ENCODE measurements at regions not wholly inside any gene's neighbourhood (a gene's known extent, or its start where the extent isn't known, plus 50 kb on each side); places are given as distances from the start of the nearest gene placed in this dataset.

DNA sequence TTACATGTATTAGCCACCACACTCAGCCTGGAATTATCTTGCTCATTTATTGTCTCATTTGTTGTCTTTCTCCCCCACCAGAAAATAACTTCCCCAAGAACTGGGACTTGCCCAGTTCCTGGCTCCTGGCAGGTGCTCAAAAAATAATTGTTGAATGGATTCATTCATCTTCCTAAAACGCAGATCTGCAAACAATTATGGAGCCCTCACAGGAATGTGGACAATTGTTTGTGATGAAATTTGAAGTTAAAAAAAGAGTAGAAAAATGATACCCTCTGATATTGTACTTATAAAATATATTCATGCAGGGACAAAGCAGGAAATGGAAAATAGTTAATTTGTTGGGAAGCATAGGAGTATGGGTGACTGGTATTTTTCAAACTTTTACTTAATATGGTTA, 60.7 kb upstream of the MAP1LC3B2 start:
- TF ChIP-seq, protein P1, sequence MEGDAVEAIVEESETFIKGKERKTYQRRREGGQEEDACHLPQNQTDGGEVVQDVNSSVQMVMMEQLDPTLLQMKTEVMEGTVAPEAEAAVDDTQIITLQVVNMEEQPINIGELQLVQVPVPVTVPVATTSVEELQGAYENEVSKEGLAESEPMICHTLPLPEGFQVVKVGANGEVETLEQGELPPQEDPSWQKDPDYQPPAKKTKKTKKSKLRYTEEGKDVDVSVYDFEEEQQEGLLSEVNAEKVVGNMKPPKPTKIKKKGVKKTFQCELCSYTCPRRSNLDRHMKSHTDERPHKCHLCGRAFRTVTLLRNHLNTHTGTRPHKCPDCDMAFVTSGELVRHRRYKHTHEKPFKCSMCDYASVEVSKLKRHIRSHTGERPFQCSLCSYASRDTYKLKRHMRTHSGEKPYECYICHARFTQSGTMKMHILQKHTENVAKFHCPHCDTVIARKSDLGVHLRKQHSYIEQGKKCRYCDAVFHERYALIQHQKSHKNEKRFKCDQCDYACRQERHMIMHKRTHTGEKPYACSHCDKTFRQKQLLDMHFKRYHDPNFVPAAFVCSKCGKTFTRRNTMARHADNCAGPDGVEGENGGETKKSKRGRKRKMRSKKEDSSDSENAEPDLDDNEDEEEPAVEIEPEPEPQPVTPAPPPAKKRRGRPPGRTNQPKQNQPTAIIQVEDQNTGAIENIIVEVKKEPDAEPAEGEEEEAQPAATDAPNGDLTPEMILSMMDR (IDR thresholded peaks at IDR 0.05) = no peak
- TF ChIP-seq POLR2A (IDR thresholded peaks at IDR 0.05) = no peak
- TF ChIP-seq POLR2AphosphoS5 (IDR thresholded peaks at IDR 0.05) = no peak
- no peak for TF ChIP-seq EP300 (IDR thresholded peaks at IDR 0.05; ENCODE audit: low read depth)
